H4 (cell line): ENCODE measurements at regions not wholly inside any gene's neighbourhood (a gene's known extent, or its start where the extent isn't known, plus 50 kb on each side); places are given as distances from the start of the nearest gene placed in this dataset.

ENCODE experiments used
- DNase-seq: peaks from one replicate; pipeline ENCODE4 v3.0.0-alpha.2; 2015; ENCODE audit warnings: low spot score

GRCh38 chr4:125062115-125063050 lies 252.4 kb upstream of the FAT4 start:
- DNase-seq = no peak

GRCh38 chr4:125060376-125060775 lies 254.4 kb upstream of the FAT4 start:
- DNase-seq = no peak

- peak; percentile 30 for DNase-seq
Measured at GRCh38 chr4:125049711-125050110, 265.0 kb upstream of the FAT4 start.

- no peak for DNase-seq
Measured at GRCh38 chr4:125045311-125045710, 269.4 kb upstream of the FAT4 start.

- no peak for DNase-seq
Measured at GRCh38 chr4:125044886-125045285, 269.9 kb upstream of the FAT4 start.

GRCh38 chr4:125043486-125043885 lies 271.3 kb upstream of the FAT4 start:
- no peak for DNase-seq

GRCh38 chr4:125042041-125042440 lies 272.7 kb upstream of the FAT4 start:
- no peak for DNase-seq

GRCh38 chr4:125041372-125041930 lies 273.3 kb upstream of the FAT4 start:
- no peak for DNase-seq

- DNase-seq = no peak
Measured at GRCh38 chr4:125039550-125039949, 275.2 kb upstream of the FAT4 start.

- no peak for DNase-seq
Measured at GRCh38 chr4:125022855-125023501, 291.8 kb upstream of the FAT4 start.

GRCh38 chr4:125021189-125021588 lies 293.6 kb upstream of the FAT4 start:
- no peak for DNase-seq

GRCh38 chr4:125020089-125021034 lies 294.4 kb upstream of the FAT4 start:
- DNase-seq = no peak

- DNase-seq = no peak
Measured at GRCh38 chr4:125016892-125017299, 297.9 kb upstream of the FAT4 start.

- no peak for DNase-seq
Measured at GRCh38 chr4:125013891-125014290, 300.9 kb upstream of the FAT4 start.

GRCh38 chr4:125011646-125012045 lies 299.1 kb upstream of the ANKRD50 start:
- no peak for DNase-seq

- DNase-seq = no peak
Measured at GRCh38 chr4:125010796-125011503, 298.4 kb upstream of the ANKRD50 start.

- no peak for DNase-seq
Measured at GRCh38 chr4:125008676-125009075, 296.1 kb upstream of the ANKRD50 start.

- no peak for DNase-seq
Measured at GRCh38 chr4:125004676-125005075, 292.1 kb upstream of the ANKRD50 start.

GRCh38 chr4:125003840-125004239 lies 291.3 kb upstream of the ANKRD50 start:
- no peak for DNase-seq

GRCh38 chr4:124997991-124998390 lies 285.5 kb upstream of the ANKRD50 start:
- DNase-seq = no peak

GRCh38 chr4:124997124-124997523 lies 284.6 kb upstream of the ANKRD50 start:
- no peak for DNase-seq
